ENCODE measurements at regions not wholly inside any gene's neighbourhood (a gene's known extent, or its start where the extent isn't known, plus 50 kb on each side); places are given as distances from the start of the nearest gene placed in this dataset.

- DNase-seq (no peak), ATAC-seq (ENCODE audit: low read depth in 2 of 2) (no peak)
- H3K4me1 ChIP-seq (ENCODE audit: control insufficient read depth, insufficient read depth, low read length, poor library complexity, severe bottlenecking), result no peaks in the 10 kb centered on the region
- peaks cover 1 to 8% (median 6%) of the 10 kb centered on the region in 7 donors for H3K9me3 Mint-ChIP-seq
- H3K4me3 Mint-ChIP-seq, result no peak overlapping the region
- no peak overlapping the region for H3K27ac ChIP-seq (ENCODE audit: insufficient read depth, low read length, poor library complexity, severe bottlenecking)
- H3K9me3 ChIP-seq (ENCODE audit: control insufficient read depth in 2 of 2, low read length in 2 of 2), result no peaks in the 10 kb centered on the region
- no peak overlapping the region for H3K4me3 ChIP-seq (ENCODE audit: low read depth, low read length)
- no peak overlapping the region for H3K27ac Mint-ChIP-seq
- no peaks in the 10 kb centered on the region for H3K4me1 Mint-ChIP-seq
- H3K27me3 ChIP-seq (ENCODE audit: control insufficient read depth, insufficient read depth, low read length), result no peaks in the 10 kb centered on the region
- no peaks in the 10 kb centered on the region for H3K36me3 Mint-ChIP-seq
- no peaks in the 10 kb centered on the region for H3K27me3 Mint-ChIP-seq
- H3K36me3 ChIP-seq (ENCODE audit: control insufficient read depth, insufficient read depth, low read length), result no peaks in the 10 kb centered on the region
Observed at GRCh38 chr3:127339928-127340861, 52.3 kb upstream of the PRR20G start.

- no peaks in the 10 kb centered on the region for H3K4me1 Mint-ChIP-seq
- H3K27ac ChIP-seq (ENCODE audit: insufficient read depth, low read length, poor library complexity, severe bottlenecking), result no peak overlapping the region
- ATAC-seq (ENCODE audit: low read depth in 2 of 2) (no peak), DNase-seq (no peak)
- H3K9me3 Mint-ChIP-seq, result peaks cover 4 to 8% (median 6%) of the 10 kb centered on the region in 7 donors
- H3K4me3 Mint-ChIP-seq, result no peak overlapping the region
- H3K27me3 ChIP-seq (ENCODE audit: control insufficient read depth, insufficient read depth, low read length), result peaks cover 3% of the 10 kb centered on the region
- H3K27ac Mint-ChIP-seq, result no peak overlapping the region
- H3K27me3 Mint-ChIP-seq, result no peaks in the 10 kb centered on the region
- H3K9me3 ChIP-seq (ENCODE audit: control insufficient read depth in 2 of 2, low read length in 2 of 2), result peaks cover 0 to 3% of the 10 kb centered on the region in 2 experiments
- H3K4me3 ChIP-seq (ENCODE audit: low read depth, low read length), result no peak overlapping the region
- no peaks in the 10 kb centered on the region for H3K36me3 ChIP-seq (ENCODE audit: control insufficient read depth, insufficient read depth, low read length)
- no peaks in the 10 kb centered on the region for H3K36me3 Mint-ChIP-seq
- H3K4me1 ChIP-seq (ENCODE audit: control insufficient read depth, insufficient read depth, low read length, poor library complexity, severe bottlenecking), result no peaks in the 10 kb centered on the region
Observed at GRCh38 chr3:127339016-127339415, 51.2 kb upstream of the PRR20G start.

- no peak overlapping the region for H3K4me3 Mint-ChIP-seq
- H3K9me3 ChIP-seq (ENCODE audit: control insufficient read depth in 2 of 2, low read length in 2 of 2), result peaks cover 0 to 3% of the 10 kb centered on the region in 2 experiments
- H3K36me3 ChIP-seq (ENCODE audit: control insufficient read depth, insufficient read depth, low read length), result no peaks in the 10 kb centered on the region
- peaks cover 3% of the 10 kb centered on the region for H3K27me3 ChIP-seq (ENCODE audit: control insufficient read depth, insufficient read depth, low read length)
- H3K27ac Mint-ChIP-seq, result no peak overlapping the region
- no peaks in the 10 kb centered on the region for H3K36me3 Mint-ChIP-seq
- ATAC-seq (ENCODE audit: low read depth in 2 of 2) (no peak), DNase-seq (no peak)
- H3K27ac ChIP-seq (ENCODE audit: insufficient read depth, low read length, poor library complexity, severe bottlenecking), result no peak overlapping the region
- no peaks in the 10 kb centered on the region for H3K4me1 Mint-ChIP-seq
- no peak overlapping the region for H3K4me3 ChIP-seq (ENCODE audit: low read depth, low read length)
- peaks cover 4 to 10% (median 7%) of the 10 kb centered on the region in 7 donors for H3K9me3 Mint-ChIP-seq
- peaks cover 2% of the 10 kb centered on the region for H3K27me3 Mint-ChIP-seq
- no peaks in the 10 kb centered on the region for H3K4me1 ChIP-seq (ENCODE audit: control insufficient read depth, insufficient read depth, low read length, poor library complexity, severe bottlenecking)
Observed at GRCh38 chr3:127337911-127338531, 50.2 kb upstream of the PRR20G start.

All from CD4-positive, CD25-positive, alpha-beta regulatory T cell (primary cell).